Ovary (tissue), 3 donors: ENCODE measurements at regions not wholly inside any gene's neighbourhood (a gene's known extent, or its start where the extent isn't known, plus 50 kb on each side); places are given as distances from the start of the nearest gene placed in this dataset.

Experiments used
- CTCF ChIP-seq, 3 donors: fragments of 450-650 bp in 2 of 3; fragments of 200-600 bp in 1 of 3; IDR thresholded peaks; one replicate each; pipeline versions ENCODE4 v1.5.1 to v1.8.0; 2016 to 2022; ENCODE audit warnings: antibody characterized with exemption in 3 of 3, mild to moderate bottlenecking in 1 of 3
- EP300 ChIP-seq: sonication (generic); formaldehyde crosslinking; IDR thresholded peaks from one replicate; pipeline ENCODE4 v1.6.1; 2017; ENCODE audit warnings: antibody characterized with exemption
- POLR2A ChIP-seq: fragments of 450-650 bp; IDR thresholded peaks from one replicate; pipeline ENCODE4 v1.6.1; 2017; ENCODE audit warnings: antibody characterized with exemption, mild to moderate bottlenecking, moderate library complexity
- donor health status: DM: no; HTN: no; CAD: no.

- no peak for TF ChIP-seq CTCF (IDR thresholded peaks at IDR 0.05)
- TF ChIP-seq EP300: no peak
- no peak for TF ChIP-seq POLR2A
Observed at GRCh38 chr4:123288309-123289025, 108.1 kb upstream of the SPRY1 start.
